ENCODE measurements at regions not wholly inside any gene's neighbourhood (a gene's known extent, or its start where the extent isn't known, plus 50 kb on each side); places are given as distances from the start of the nearest gene placed in this dataset.
A peak's percentile ranks its signal among the peaks of the same experiment; 100 is the strongest.

DNA sequence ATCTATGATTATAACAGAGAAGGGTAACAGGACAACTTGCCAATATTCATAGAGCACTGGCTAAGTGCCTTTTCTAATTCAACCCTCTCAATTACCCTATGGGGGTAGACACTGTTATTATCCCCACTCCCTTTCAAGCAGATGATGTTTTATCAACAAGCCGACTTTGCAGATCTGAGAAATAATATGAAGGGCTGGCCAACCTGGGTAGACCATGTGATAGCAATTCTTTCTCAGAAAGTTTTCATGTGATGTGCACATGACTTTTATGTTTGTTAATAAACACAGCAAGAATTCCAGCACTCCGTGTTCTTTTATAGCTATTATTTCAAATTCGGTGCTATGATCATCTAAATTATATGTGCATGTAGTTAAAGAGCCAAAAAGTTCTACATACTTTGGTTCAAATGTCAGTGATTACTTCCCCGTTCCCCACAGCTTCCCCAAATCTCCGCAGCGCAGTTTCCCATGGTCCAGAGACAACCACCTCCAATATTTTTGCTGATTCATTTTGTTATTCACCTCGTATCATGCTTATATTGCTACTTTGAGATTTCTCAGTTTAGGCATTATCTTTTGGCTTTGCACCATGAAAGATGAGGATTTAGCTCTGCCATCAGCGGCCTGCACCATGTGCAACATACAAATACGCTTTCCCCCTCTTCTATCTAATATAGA, 96.7 kb upstream of the GADD45A start:
- no peak overlapping the region for H3K4me3 ChIP-seq (ENCODE audit: low read length)
- TF ChIP-seq, protein P1, sequence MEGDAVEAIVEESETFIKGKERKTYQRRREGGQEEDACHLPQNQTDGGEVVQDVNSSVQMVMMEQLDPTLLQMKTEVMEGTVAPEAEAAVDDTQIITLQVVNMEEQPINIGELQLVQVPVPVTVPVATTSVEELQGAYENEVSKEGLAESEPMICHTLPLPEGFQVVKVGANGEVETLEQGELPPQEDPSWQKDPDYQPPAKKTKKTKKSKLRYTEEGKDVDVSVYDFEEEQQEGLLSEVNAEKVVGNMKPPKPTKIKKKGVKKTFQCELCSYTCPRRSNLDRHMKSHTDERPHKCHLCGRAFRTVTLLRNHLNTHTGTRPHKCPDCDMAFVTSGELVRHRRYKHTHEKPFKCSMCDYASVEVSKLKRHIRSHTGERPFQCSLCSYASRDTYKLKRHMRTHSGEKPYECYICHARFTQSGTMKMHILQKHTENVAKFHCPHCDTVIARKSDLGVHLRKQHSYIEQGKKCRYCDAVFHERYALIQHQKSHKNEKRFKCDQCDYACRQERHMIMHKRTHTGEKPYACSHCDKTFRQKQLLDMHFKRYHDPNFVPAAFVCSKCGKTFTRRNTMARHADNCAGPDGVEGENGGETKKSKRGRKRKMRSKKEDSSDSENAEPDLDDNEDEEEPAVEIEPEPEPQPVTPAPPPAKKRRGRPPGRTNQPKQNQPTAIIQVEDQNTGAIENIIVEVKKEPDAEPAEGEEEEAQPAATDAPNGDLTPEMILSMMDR (conservative IDR thresholded peaks at IDR 0.05; ENCODE audit: low read length) = no peak
- DNase-seq (ENCODE audit: low read depth) = no peak

DNA sequence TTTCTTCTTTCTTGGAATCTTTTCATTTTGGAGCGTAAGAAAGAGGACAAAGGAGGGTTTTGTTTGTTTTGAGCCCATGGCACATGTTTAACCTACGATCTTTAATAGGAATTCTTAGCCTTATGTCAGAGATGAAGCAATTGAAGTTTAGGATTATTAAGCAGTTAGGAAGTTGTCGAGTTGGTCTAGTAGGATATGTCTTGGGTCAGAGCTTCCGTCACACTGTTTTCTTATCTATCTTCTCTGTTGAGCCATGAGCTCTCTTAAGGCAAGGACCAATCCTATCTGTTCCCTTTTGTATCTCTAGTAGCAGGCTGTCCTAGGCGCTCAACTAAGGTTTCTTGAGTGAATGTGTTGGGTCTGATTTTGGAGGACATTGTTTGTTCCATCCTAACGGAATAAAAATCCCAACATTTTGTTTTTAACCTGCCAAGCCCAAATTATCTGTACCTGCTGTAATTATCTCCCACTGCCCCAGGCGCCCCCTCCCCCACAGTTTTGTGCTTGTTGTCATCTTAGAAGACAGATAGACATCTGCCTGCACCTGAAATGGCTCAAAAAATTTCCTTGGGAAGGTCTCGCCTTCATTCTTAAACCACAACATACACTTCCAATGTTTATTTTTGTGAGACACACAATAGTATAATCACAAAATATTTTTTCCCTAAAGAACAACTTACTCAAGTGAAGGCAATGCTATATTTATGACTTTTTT, 95.3 kb upstream of the GADD45A start:
- TF ChIP-seq, protein P1 (conservative IDR thresholded peaks at IDR 0.05; ENCODE audit: low read length) = no peak
- DNase-seq (ENCODE audit: low read depth) = no peak
- no peak overlapping the region for H3K4me3 ChIP-seq (ENCODE audit: low read length)

DNA sequence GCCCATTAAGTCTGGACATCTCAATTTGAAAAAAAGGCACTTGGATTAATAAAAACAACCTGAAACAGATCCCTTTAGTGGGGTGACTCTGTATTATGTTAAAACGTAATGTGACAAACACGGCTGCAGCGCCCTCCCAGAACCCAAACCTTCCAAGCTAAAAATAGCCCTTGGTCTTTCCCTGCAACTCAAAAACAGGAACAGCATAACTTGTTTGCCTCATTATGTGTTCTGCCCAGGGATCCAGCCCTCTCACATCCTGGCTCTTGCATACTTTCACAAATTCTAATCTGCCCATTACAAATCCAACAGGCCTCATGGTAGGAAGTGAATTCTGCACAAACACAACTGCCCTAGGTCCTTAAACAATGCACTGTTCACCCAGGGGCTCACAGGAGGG, 94.7 kb upstream of the GADD45A start:
- peak; percentile 79 for DNase-seq (ENCODE audit: low read depth)
- H3K4me3 ChIP-seq (ENCODE audit: low read length) = no peak overlapping the region
- TF ChIP-seq, protein P1 (conservative IDR thresholded peaks at IDR 0.05; ENCODE audit: low read length) = no peak

DNA sequence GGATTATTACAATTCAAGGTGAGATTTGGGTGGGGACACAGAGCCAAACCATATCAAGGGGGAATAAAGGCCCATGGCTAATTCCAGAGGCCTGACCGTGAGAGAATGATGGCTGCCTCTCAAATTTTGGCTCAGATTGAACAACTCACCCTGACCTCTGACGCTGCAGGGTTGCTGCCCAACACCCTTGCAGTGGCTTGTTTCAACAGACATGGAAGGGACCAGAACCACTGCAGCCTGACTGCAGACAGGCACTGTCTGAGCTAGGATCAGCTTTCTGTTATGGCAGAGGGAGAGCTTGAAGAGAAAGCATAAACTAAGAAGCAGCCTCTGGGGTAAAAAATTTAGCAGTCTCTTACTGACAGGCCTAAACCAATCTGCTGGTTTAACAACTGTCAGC, 90.2 kb upstream of the GADD45A start:
- H3K4me3 ChIP-seq (ENCODE audit: low read length) = no peak overlapping the region

DNA sequence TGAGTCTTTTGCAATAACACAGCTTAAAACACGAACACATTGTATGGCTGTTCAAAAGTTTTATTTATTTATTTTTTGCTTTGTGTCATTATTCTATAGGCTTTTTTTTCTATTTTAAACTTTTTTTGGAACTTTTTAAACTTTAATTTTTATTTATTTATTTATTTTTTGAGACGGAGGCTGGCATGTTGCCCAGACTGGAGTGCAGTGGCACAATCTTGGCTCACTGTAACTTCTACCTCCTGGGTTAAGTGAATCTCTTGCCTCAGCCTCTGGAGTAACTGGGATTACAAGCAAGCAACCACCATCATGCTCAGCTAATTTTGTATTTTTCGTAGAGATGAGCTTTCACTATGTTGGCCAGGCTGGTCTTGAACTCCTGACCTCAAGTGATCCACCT, 88.3 kb upstream of the GADD45A start:
- H3K4me3 ChIP-seq (ENCODE audit: low read length) = no peak overlapping the region
- no peak for DNase-seq (ENCODE audit: low read depth)
- TF ChIP-seq, protein P1 (conservative IDR thresholded peaks at IDR 0.05; ENCODE audit: low read length) = no peak

More for the DNA sequence above, 90.2 kb upstream of the GADD45A start:
- DNase-seq (ENCODE audit: low read depth) = no peak
- TF ChIP-seq, protein P1 (conservative IDR thresholded peaks at IDR 0.05; ENCODE audit: low read length) = no peak

DNA sequence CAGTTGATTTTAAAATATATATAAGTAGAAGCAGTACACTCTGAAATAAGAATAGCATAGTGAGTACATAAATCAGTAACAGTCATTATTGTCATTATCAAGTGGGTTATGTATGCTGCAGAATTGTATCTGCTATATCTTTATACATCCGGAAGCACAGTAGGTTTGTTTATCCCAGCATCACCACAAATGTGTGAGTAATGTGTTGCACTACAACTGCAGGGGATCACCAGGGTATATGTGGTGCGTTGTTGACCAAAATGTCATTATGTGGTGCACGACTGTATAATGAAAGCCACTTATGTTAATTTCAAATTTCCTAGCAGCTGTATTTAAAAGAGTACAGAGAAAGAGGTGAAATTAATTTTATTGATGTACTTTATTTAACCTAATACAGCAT, 87.7 kb upstream of the GADD45A start:
- no peak overlapping the region for H3K4me3 ChIP-seq (ENCODE audit: low read length)
- no peak for DNase-seq (ENCODE audit: low read depth)
- TF ChIP-seq, protein P1 (conservative IDR thresholded peaks at IDR 0.05; ENCODE audit: low read length) = no peak

DNA sequence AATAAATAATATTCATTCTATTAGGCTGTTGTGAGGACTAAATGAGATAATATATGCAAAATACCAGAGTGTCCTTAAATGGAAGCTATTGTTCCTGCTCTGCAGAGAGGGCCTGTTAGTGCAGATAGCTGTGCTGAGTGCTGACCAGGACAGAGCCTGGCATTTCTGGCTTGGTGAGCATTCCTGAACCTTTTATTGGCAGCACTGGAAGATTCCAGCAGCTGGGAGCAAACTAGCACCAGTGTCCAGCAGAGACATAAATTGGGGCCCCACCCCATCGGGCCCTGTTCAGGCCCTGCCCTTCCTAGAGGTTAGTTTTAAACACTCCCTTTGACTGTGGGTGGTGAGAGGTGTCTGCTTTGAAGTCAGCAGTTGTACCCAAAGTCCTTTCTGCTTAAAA, 85.9 kb upstream of the GADD45A start:
- TF ChIP-seq, protein P1 (conservative IDR thresholded peaks at IDR 0.05; ENCODE audit: low read length) = no peak
- no peak overlapping the region for H3K4me3 ChIP-seq (ENCODE audit: low read length)
- peak; percentile 43 for DNase-seq (ENCODE audit: low read depth)

Measured in AG10803 (cell line).